B cell (primary cell): ENCODE measurements at regions not wholly inside any gene's neighbourhood (a gene's known extent, or its start where the extent isn't known, plus 50 kb on each side); places are given as distances from the start of the nearest gene placed in this dataset.

ENCODE experiments used
- ATAC-seq: fragments of 200-7000 bp; cut with Tn5 transposase; one replicate; pipeline ENCODE4 v1.10.0; 2021; ENCODE audit warnings: low read depth, mild to moderate bottlenecking, moderate number of reproducible peaks, moderate library complexity
- CTCF ChIA-PET: fragments of 350-600 bp; sonication (Branson Sonifier 250); formaldehyde crosslinking; loops from one replicate; lab custom pipeline; 2021; ENCODE audit warnings: antibody characterized with exemption, inconsistent platforms; lab: Charles Lee
- POLR2A ChIA-PET: fragments of 350-600 bp; sonication (Branson Sonifier 250); formaldehyde crosslinking; loops from one replicate; lab custom pipeline; 2021; ENCODE audit warnings: antibody characterized with exemption; lab: Charles Lee
- DNase-seq: peaks from one replicate; pipeline ENCODE4 v3.0.0; 2013
- H2AFZ ChIP-seq: 2 replicates; pipeline ENCODE4 v1.6.1; 2012; ENCODE audit warnings: mild to moderate bottlenecking, low read depth, low read length; ENCODE audit not compliant: insufficient read depth, poor library complexity, severe bottlenecking
- H3K27ac ChIP-seq, 2 donors: 1 replicate in 1 of 2; 2 replicates in 1 of 2; pipeline ENCODE4 v1.5.1; 2012 to 2013; ENCODE audit warnings: low read length in 2 of 2, mild to moderate bottlenecking in 2 of 2, moderate library complexity in 1 of 2
- H3K27me3 ChIP-seq, 4 experiments: fragments of 200-600 bp in 1 of 4; sonication (generic) in 1 of 4; replicated peaks in 1 of 4; 1 replicate in 2 of 4; 2 replicates in 2 of 4; pipeline versions ENCODE4 v1.6.1 to v1.7.0; 2013 to 2016; ENCODE audit warnings: low read length in 3 of 4, mild to moderate bottlenecking in 2 of 4, mixed read lengths in 1 of 4, moderate library complexity in 1 of 4; ENCODE audit not compliant: insufficient read depth in 4 of 4, control insufficient read depth in 3 of 4; ENCODE audit errors: control extremely low read depth in 1 of 4
- H3K36me3 ChIP-seq, 2 experiments: replicated peaks in 1 of 2; 1 replicate in 1 of 2; 2 replicates in 1 of 2; pipeline versions ENCODE4 v1.6.1 to v1.7.1; 2013; ENCODE audit warnings: low read length in 1 of 2; ENCODE audit not compliant: insufficient read depth in 2 of 2, control insufficient read depth in 1 of 2; ENCODE audit errors: control extremely low read depth in 1 of 2, extremely low read depth in 1 of 2
- H3K4me1 ChIP-seq, 2 donors: fragments of 200-600 bp in 1 of 2; sonication (generic) in 1 of 2; 1 replicate in 1 of 2; 2 replicates in 1 of 2; pipeline versions ENCODE4 v1.5.1 to v1.6.1; 2013 to 2017; ENCODE audit warnings: low read length in 2 of 2; ENCODE audit not compliant: control insufficient read depth in 2 of 2, insufficient read depth in 2 of 2
- H3K4me2 ChIP-seq: replicated peaks from 2 replicates; pipeline ENCODE3; 2012; ENCODE audit warnings: mild to moderate bottlenecking, low read depth, low read length; ENCODE audit not compliant: poor library complexity, severe bottlenecking
- H3K4me3 ChIP-seq, 5 experiments: fragments of 200-600 bp in 1 of 5; sonication (generic) in 1 of 5; 1 replicate in 3 of 5; 2 replicates in 2 of 5; pipeline versions ENCODE4 v1.5.1 to v1.7.0; 2011 to 2016; ENCODE audit warnings: low read length in 4 of 5, mild to moderate bottlenecking in 4 of 5, low read depth in 2 of 5, control low read depth in 1 of 5, moderate library complexity in 1 of 5; ENCODE audit not compliant: insufficient read depth in 1 of 5; ENCODE audit errors: control extremely low read depth in 1 of 5, extremely low read depth in 1 of 5
- H3K79me2 ChIP-seq: fragments of 200-600 bp; sonication (generic); one replicate; pipeline ENCODE4 v1.6.0; 2016; ENCODE audit warnings: low read length; ENCODE audit not compliant: control insufficient read depth, insufficient read depth
- H3K9ac ChIP-seq: fragments of 200-600 bp; sonication (generic); 2 replicates; pipeline ENCODE4 v1.6.1; 2017; ENCODE audit warnings: mild to moderate bottlenecking, low read length, moderate library complexity
- H3K9me3 ChIP-seq, 3 donors: one replicate each; pipeline versions ENCODE4 v1.6.1 to v1.7.1; 2013; ENCODE audit warnings: low read length in 2 of 3; ENCODE audit not compliant: control insufficient read depth in 2 of 3, insufficient read depth in 1 of 3; ENCODE audit errors: control extremely low read depth in 1 of 3
- H4K20me1 ChIP-seq: 2 replicates; pipeline ENCODE4 v1.6.0; 2012; ENCODE audit warnings: mild to moderate bottlenecking, low read length; ENCODE audit not compliant: insufficient read depth, control insufficient read depth, poor library complexity, severe bottlenecking
- H3K27ac Mint-ChIP-seq: one replicate; pipeline ENCODE4 v1.8.0; 2021; ENCODE audit warnings: mixed read lengths
- H3K27me3 Mint-ChIP-seq: one replicate; pipeline ENCODE4 v1.8.0; 2021; ENCODE audit warnings: mixed read lengths
- H3K4me1 Mint-ChIP-seq: one replicate; pipeline ENCODE4 v1.8.0; 2021; ENCODE audit warnings: mixed read lengths
- H3K4me3 Mint-ChIP-seq: one replicate; pipeline ENCODE4 v1.8.0; 2021; ENCODE audit warnings: mixed read lengths
- H3K9me3 Mint-ChIP-seq: one replicate; pipeline ENCODE4 v1.8.0; 2022; ENCODE audit warnings: mixed read lengths; ENCODE audit not compliant: insufficient read depth
- CTCF ChIP-seq: fragments of 200-600 bp; IDR thresholded peaks from one replicate; pipeline ENCODE4 v1.8.0; 2022; ENCODE audit warnings: antibody characterized with exemption, mild to moderate bottlenecking
- EZH2 ChIP-seq: IDR thresholded peaks from 2 replicates; pipeline ENCODE4 v1.6.1; 2012; ENCODE audit warnings: borderline replicate concordance, low read depth, mild to moderate bottlenecking, moderate library complexity, low read length; ENCODE audit not compliant: insufficient read depth, poor library complexity, severe bottlenecking
- WGBS: methylation state at CpG from one replicate; pipeline ENCODE4 v1.1.5; 2013; ENCODE audit warnings: missing lambda C conversion rate; ENCODE audit not compliant: insufficient coverage; 5-methylcytosine and 5-hydroxymethylcytosine counted together
- intact Hi-C: fragments of 100-400 bp; cut with micrococcal nuclease; formaldehyde crosslinking; loops from one replicate; pipeline ENCODE4 v1.10.0; 2022

- no peak overlapping the region for H3K27ac Mint-ChIP-seq
- no peak overlapping the region for H2AFZ ChIP-seq
- WGBS = 86% methylated on average over 4 of the region's 6 CpGs
- H3K9ac ChIP-seq = no peak overlapping the region
- no peak overlapping the region for H3K4me2 ChIP-seq
- ChIA-PET POLR2A (no interaction called here), CTCF (interaction anchor here (0.6 kb wide), 1 partner anchor 15 kb away, joined by 3 read pairs; no protein-coding TSS in a partner anchor)
- DNase-seq (no peak), ATAC-seq (no peak)
- H3K4me1 Mint-ChIP-seq = peaks cover 6% of the 10 kb centered on the region
- intact Hi-C loops = no loop called here
- H4K20me1 ChIP-seq = no peaks in the 10 kb centered on the region
- no peaks in the 10 kb centered on the region for H3K79me2 ChIP-seq
- H3K4me3 Mint-ChIP-seq = no peak overlapping the region
- H3K36me3 ChIP-seq = no peaks in the 10 kb centered on the region
- no peak overlapping the region for H3K4me3 ChIP-seq
- no peaks in the 10 kb centered on the region for H3K9me3 ChIP-seq
- no peak for TF ChIP-seq CTCF
- TF ChIP-seq EZH2 = no peak
- no peaks in the 10 kb centered on the region for H3K9me3 Mint-ChIP-seq
- H3K4me1 ChIP-seq = peaks cover 0 to 6% of the 10 kb centered on the region in 2 donors
- peaks cover 21% of the 10 kb centered on the region for H3K27me3 Mint-ChIP-seq
- H3K27me3 ChIP-seq = peaks cover 0 to 8% (median 0%) of the 10 kb centered on the region in 4 experiments
- H3K27ac ChIP-seq = no peak overlapping the region
Observed at GRCh38 chr6:138576313-138576712, 77.0 kb upstream of the NHSL1 start.

- intact Hi-C loops = no loop called here
- Histone ChIP-seq H3K79me2 (no peaks in the 10 kb centered on the region), H3K4me3 (no peak overlapping the region), H4K20me1 (no peaks in the 10 kb centered on the region), H3K4me2 (no peak overlapping the region), H3K36me3 (no peaks in the 10 kb centered on the region), H3K9ac (no peak overlapping the region), H2AFZ (no peak overlapping the region), H3K4me1 (peaks cover 0 to 4% of the 10 kb centered on the region in 2 donors), H3K27ac (no peak overlapping the region), H3K9me3 (no peaks in the 10 kb centered on the region), H3K27me3 (peaks cover 0 to 5% (median 0%) of the 10 kb centered on the region in 4 experiments)
- Mint-ChIP-seq H3K4me3 (no peak overlapping the region), H3K27me3 (peaks cover 21% of the 10 kb centered on the region), H3K4me1 (peaks cover 6% of the 10 kb centered on the region), H3K9me3 (no peaks in the 10 kb centered on the region), H3K27ac (no peak overlapping the region)
- WGBS = 18% methylated on average over 5 of the region's 9 CpGs
- POLR2A ChIA-PET = no interaction called here
- no peak for DNase-seq
- CTCF ChIA-PET = interaction anchor here (1.1 kb wide), 1 partner anchor 11 kb away, joined by 4 read pairs; no protein-coding TSS in a partner anchor
- ATAC-seq = no peak
- no peak for TF ChIP-seq CTCF
- no peak for TF ChIP-seq EZH2
Observed at GRCh38 chr6:138577151-138577915, 78.0 kb upstream of the NHSL1 start.
